ENCODE measurements at regions not wholly inside any gene's neighbourhood (a gene's known extent, or its start where the extent isn't known, plus 50 kb on each side); places are given as distances from the start of the nearest gene placed in this dataset.

GRCh38 chr3:162130582-162130981 is 634.0 kb downstream of the OTOL1 start:
- Histone ChIP-seq H3K4me1 (ENCODE audit: insufficient read depth, low read length) (no peaks in the 10 kb centered on the region), H3K27ac (ENCODE audit: low read depth, low read length) (no peak overlapping the region), H3K9ac (ENCODE audit: low read depth, low read length) (no peak overlapping the region), H3K27me3 (ENCODE audit: insufficient read depth, low read length) (no peaks in the 10 kb centered on the region), H3K4me3 (ENCODE audit: low read length) (no peak overlapping the region), H3K9me3 (ENCODE audit: insufficient read depth, low read depth, low read length) (no peaks in the 10 kb centered on the region), H3K36me3 (ENCODE audit: insufficient read depth, low read length) (no peaks in the 10 kb centered on the region)
- WGBS, result 94% methylated on average over 3 of the region's 3 CpGs

GRCh38 chr3:162132981-162133380 is 636.4 kb downstream of the OTOL1 start:
- H3K27ac ChIP-seq (ENCODE audit: low read depth, low read length), result no peak overlapping the region

GRCh38 chr3:162134571-162134970 is 638.0 kb downstream of the OTOL1 start:
- H3K9ac ChIP-seq (ENCODE audit: low read depth, low read length), result no peak overlapping the region
- no peaks in the 10 kb centered on the region for H3K4me1 ChIP-seq (ENCODE audit: insufficient read depth, low read length)
- WGBS, result 94% methylated on average over 3 of the region's 4 CpGs
- no peaks in the 10 kb centered on the region for H3K27me3 ChIP-seq (ENCODE audit: insufficient read depth, low read length)
- no peak overlapping the region for H3K4me3 ChIP-seq (ENCODE audit: low read length)
- no peak overlapping the region for H3K27ac ChIP-seq (ENCODE audit: low read depth, low read length)
- no peaks in the 10 kb centered on the region for H3K9me3 ChIP-seq (ENCODE audit: insufficient read depth, low read depth, low read length)
- H3K36me3 ChIP-seq (ENCODE audit: insufficient read depth, low read length), result no peaks in the 10 kb centered on the region

More at GRCh38 chr3:162132981-162133380, 636.4 kb downstream of the OTOL1 start:
- no peaks in the 10 kb centered on the region for H3K4me1 ChIP-seq (ENCODE audit: insufficient read depth, low read length)
- no peaks in the 10 kb centered on the region for H3K9me3 ChIP-seq (ENCODE audit: insufficient read depth, low read depth, low read length)
- H3K27me3 ChIP-seq (ENCODE audit: insufficient read depth, low read length), result no peaks in the 10 kb centered on the region
- no peaks in the 10 kb centered on the region for H3K36me3 ChIP-seq (ENCODE audit: insufficient read depth, low read length)
- no peak overlapping the region for H3K4me3 ChIP-seq (ENCODE audit: low read length)
- no peak overlapping the region for H3K9ac ChIP-seq (ENCODE audit: low read depth, low read length)

GRCh38 chr3:162136136-162136535 is 639.5 kb downstream of the OTOL1 start:
- no peak overlapping the region for H3K4me3 ChIP-seq (ENCODE audit: low read length)
- H3K36me3 ChIP-seq (ENCODE audit: insufficient read depth, low read length), result no peaks in the 10 kb centered on the region
- 96% methylated on average over 2 of the region's 2 CpGs for WGBS
- H3K9me3 ChIP-seq (ENCODE audit: insufficient read depth, low read depth, low read length), result no peaks in the 10 kb centered on the region
- H3K27ac ChIP-seq (ENCODE audit: low read depth, low read length), result no peak overlapping the region
- no peaks in the 10 kb centered on the region for H3K4me1 ChIP-seq (ENCODE audit: insufficient read depth, low read length)
- H3K27me3 ChIP-seq (ENCODE audit: insufficient read depth, low read length), result no peaks in the 10 kb centered on the region
- H3K9ac ChIP-seq (ENCODE audit: low read depth, low read length), result no peak overlapping the region

GRCh38 chr3:162138509-162138908 is 641.9 kb downstream of the OTOL1 start:
- Histone ChIP-seq H3K27me3 (ENCODE audit: insufficient read depth, low read length) (no peaks in the 10 kb centered on the region), H3K27ac (ENCODE audit: low read depth, low read length) (no peak overlapping the region), H3K9me3 (ENCODE audit: insufficient read depth, low read depth, low read length) (no peaks in the 10 kb centered on the region), H3K9ac (ENCODE audit: low read depth, low read length) (no peak overlapping the region), H3K4me1 (ENCODE audit: insufficient read depth, low read length) (no peaks in the 10 kb centered on the region), H3K36me3 (ENCODE audit: insufficient read depth, low read length) (no peaks in the 10 kb centered on the region), H3K4me3 (ENCODE audit: low read length) (no peak overlapping the region)
- 86% methylated on average over 4 of the region's 4 CpGs for WGBS

GRCh38 chr3:162139841-162140240 is 643.2 kb downstream of the OTOL1 start:
- WGBS, result 88% methylated on average over 1 of the region's 1 CpG
- Histone ChIP-seq H3K4me3 (ENCODE audit: low read length) (no peak overlapping the region), H3K9me3 (ENCODE audit: insufficient read depth, low read depth, low read length) (no peaks in the 10 kb centered on the region), H3K9ac (ENCODE audit: low read depth, low read length) (no peak overlapping the region), H3K27ac (ENCODE audit: low read depth, low read length) (no peak overlapping the region), H3K27me3 (ENCODE audit: insufficient read depth, low read length) (no peaks in the 10 kb centered on the region), H3K4me1 (ENCODE audit: insufficient read depth, low read length) (no peaks in the 10 kb centered on the region), H3K36me3 (ENCODE audit: insufficient read depth, low read length) (no peaks in the 10 kb centered on the region)

- Histone ChIP-seq H3K36me3 (ENCODE audit: insufficient read depth, low read length) (no peaks in the 10 kb centered on the region), H3K4me3 (ENCODE audit: low read length) (no peak overlapping the region), H3K27ac (ENCODE audit: low read depth, low read length) (no peak overlapping the region), H3K4me1 (ENCODE audit: insufficient read depth, low read length) (no peaks in the 10 kb centered on the region), H3K27me3 (ENCODE audit: insufficient read depth, low read length) (no peaks in the 10 kb centered on the region), H3K9me3 (ENCODE audit: insufficient read depth, low read depth, low read length) (no peaks in the 10 kb centered on the region), H3K9ac (ENCODE audit: low read depth, low read length) (no peak overlapping the region)
- WGBS, result 90% methylated on average over 2 of the region's 2 CpGs
Measured at GRCh38 chr3:162141272-162141791, 644.7 kb downstream of the OTOL1 start.

- 93% methylated on average over 2 of the region's 2 CpGs for WGBS
- Histone ChIP-seq H3K27me3 (ENCODE audit: insufficient read depth, low read length) (no peaks in the 10 kb centered on the region), H3K36me3 (ENCODE audit: insufficient read depth, low read length) (no peaks in the 10 kb centered on the region), H3K27ac (ENCODE audit: low read depth, low read length) (no peak overlapping the region), H3K9me3 (ENCODE audit: insufficient read depth, low read depth, low read length) (no peaks in the 10 kb centered on the region), H3K4me1 (ENCODE audit: insufficient read depth, low read length) (no peaks in the 10 kb centered on the region), H3K4me3 (ENCODE audit: low read length) (no peak overlapping the region), H3K9ac (ENCODE audit: low read depth, low read length) (no peak overlapping the region)
Measured at GRCh38 chr3:162142511-162142910, 645.9 kb downstream of the OTOL1 start.

- Histone ChIP-seq H3K4me3 (ENCODE audit: low read length) (no peak overlapping the region), H3K4me1 (ENCODE audit: insufficient read depth, low read length) (no peaks in the 10 kb centered on the region), H3K36me3 (ENCODE audit: insufficient read depth, low read length) (no peaks in the 10 kb centered on the region), H3K27ac (ENCODE audit: low read depth, low read length) (no peak overlapping the region), H3K27me3 (ENCODE audit: insufficient read depth, low read length) (no peaks in the 10 kb centered on the region), H3K9ac (ENCODE audit: low read depth, low read length) (no peak overlapping the region), H3K9me3 (ENCODE audit: insufficient read depth, low read depth, low read length) (no peaks in the 10 kb centered on the region)
Measured at GRCh38 chr3:162143180-162143579, 646.6 kb downstream of the OTOL1 start.

- H3K9ac ChIP-seq (ENCODE audit: low read depth, low read length), result no peak overlapping the region
- no peak overlapping the region for H3K27ac ChIP-seq (ENCODE audit: low read depth, low read length)
- H3K36me3 ChIP-seq (ENCODE audit: insufficient read depth, low read length), result no peaks in the 10 kb centered on the region
- H3K27me3 ChIP-seq (ENCODE audit: insufficient read depth, low read length), result no peaks in the 10 kb centered on the region
- H3K4me1 ChIP-seq (ENCODE audit: insufficient read depth, low read length), result no peaks in the 10 kb centered on the region
- WGBS, result 87% methylated on average over 1 of the region's 1 CpG
- H3K9me3 ChIP-seq (ENCODE audit: insufficient read depth, low read depth, low read length), result no peaks in the 10 kb centered on the region
- H3K4me3 ChIP-seq (ENCODE audit: low read length), result no peak overlapping the region
Measured at GRCh38 chr3:162147996-162148395, 651.4 kb downstream of the OTOL1 start.

GRCh38 chr3:162150790-162151189 is 654.2 kb downstream of the OTOL1 start:
- Histone ChIP-seq H3K4me3 (ENCODE audit: low read length) (no peak overlapping the region), H3K27ac (ENCODE audit: low read depth, low read length) (no peak overlapping the region), H3K4me1 (ENCODE audit: insufficient read depth, low read length) (no peaks in the 10 kb centered on the region), H3K9ac (ENCODE audit: low read depth, low read length) (no peak overlapping the region), H3K36me3 (ENCODE audit: insufficient read depth, low read length) (no peaks in the 10 kb centered on the region), H3K27me3 (ENCODE audit: insufficient read depth, low read length) (no peaks in the 10 kb centered on the region), H3K9me3 (ENCODE audit: insufficient read depth, low read depth, low read length) (no peaks in the 10 kb centered on the region)

GRCh38 chr3:162152636-162153035 is 656.0 kb downstream of the OTOL1 start:
- no peak overlapping the region for H3K27ac ChIP-seq (ENCODE audit: low read depth, low read length)
- no peaks in the 10 kb centered on the region for H3K27me3 ChIP-seq (ENCODE audit: insufficient read depth, low read length)
- no peak overlapping the region for H3K4me3 ChIP-seq (ENCODE audit: low read length)
- no peaks in the 10 kb centered on the region for H3K36me3 ChIP-seq (ENCODE audit: insufficient read depth, low read length)
- H3K9ac ChIP-seq (ENCODE audit: low read depth, low read length), result no peak overlapping the region
- 100% methylated on average over 2 of the region's 2 CpGs for WGBS
- no peaks in the 10 kb centered on the region for H3K9me3 ChIP-seq (ENCODE audit: insufficient read depth, low read depth, low read length)
- H3K4me1 ChIP-seq (ENCODE audit: insufficient read depth, low read length), result no peaks in the 10 kb centered on the region

Data from HUES64 (cell line).